Liver (tissue), 3 donors: ENCODE measurements at regions not wholly inside any gene's neighbourhood (a gene's known extent, or its start where the extent isn't known, plus 50 kb on each side); places are given as distances from the start of the nearest gene placed in this dataset.

Experiments used
- CTCF ChIP-seq: fragments of 150-350 bp; IDR thresholded peaks from 2 replicates; pipeline ENCODE4 v1.5.1; 2017; ENCODE audit warnings: improper control_type of control experiment, low read depth, low read length; ENCODE audit not compliant: missing input control
- EGR1 ChIP-seq, 2 donors: IDR thresholded peaks; 2 replicates each; pipeline ENCODE4 v1.6.1; 2016 to 2018; ENCODE audit warnings: antibody characterized with exemption in 2 of 2, low read depth in 2 of 2
- FOXA2 ChIP-seq: IDR thresholded peaks from 2 replicates; pipeline ENCODE4 v1.6.1; 2016; ENCODE audit warnings: antibody characterized with exemption
- GABPA ChIP-seq, 2 donors: IDR thresholded peaks in 1 of 2; conservative IDR thresholded peaks in 1 of 2; 2 replicates each; pipeline ENCODE4 v1.6.1; 2016; ENCODE audit warnings: antibody characterized with exemption in 2 of 2, mild to moderate bottlenecking in 1 of 2, moderate library complexity in 1 of 2
- RAD21 ChIP-seq, 2 donors: IDR thresholded peaks; 2 replicates each; pipeline ENCODE4 v1.6.1; 2016; ENCODE audit warnings: antibody characterized with exemption in 2 of 2, mild to moderate bottlenecking in 2 of 2
- TAF1 ChIP-seq: conservative IDR thresholded peaks from 2 replicates; pipeline ENCODE4 v1.6.1; 2016; ENCODE audit warnings: antibody characterized with exemption, mild to moderate bottlenecking
- YY1 ChIP-seq: IDR thresholded peaks from 2 replicates; pipeline ENCODE4 v1.6.1; 2016; ENCODE audit warnings: antibody characterized with exemption, mild to moderate bottlenecking
- TF ChIP-seq, protein P1 (sequence below): IDR thresholded peaks from 2 replicates; pipeline ENCODE4 v1.6.1; 2016; ENCODE audit warnings: antibody characterized with exemption, mild to moderate bottlenecking
- TF ChIP-seq, protein P2 (sequence below): IDR thresholded peaks from 2 replicates; pipeline ENCODE4 v1.6.1; 2016; ENCODE audit warnings: antibody characterized with exemption
- TF ChIP-seq, protein P3 (sequence below): IDR thresholded peaks from 2 replicates; pipeline ENCODE4 v1.6.1; 2016; ENCODE audit warnings: antibody characterized with exemption
- TF ChIP-seq, protein P4 (sequence below): IDR thresholded peaks from 2 replicates; pipeline ENCODE4 v1.6.1; 2016; ENCODE audit warnings: antibody characterized with exemption
- donor health status: healthy.
- donor health status: healthy.

- TF ChIP-seq, protein P1, sequence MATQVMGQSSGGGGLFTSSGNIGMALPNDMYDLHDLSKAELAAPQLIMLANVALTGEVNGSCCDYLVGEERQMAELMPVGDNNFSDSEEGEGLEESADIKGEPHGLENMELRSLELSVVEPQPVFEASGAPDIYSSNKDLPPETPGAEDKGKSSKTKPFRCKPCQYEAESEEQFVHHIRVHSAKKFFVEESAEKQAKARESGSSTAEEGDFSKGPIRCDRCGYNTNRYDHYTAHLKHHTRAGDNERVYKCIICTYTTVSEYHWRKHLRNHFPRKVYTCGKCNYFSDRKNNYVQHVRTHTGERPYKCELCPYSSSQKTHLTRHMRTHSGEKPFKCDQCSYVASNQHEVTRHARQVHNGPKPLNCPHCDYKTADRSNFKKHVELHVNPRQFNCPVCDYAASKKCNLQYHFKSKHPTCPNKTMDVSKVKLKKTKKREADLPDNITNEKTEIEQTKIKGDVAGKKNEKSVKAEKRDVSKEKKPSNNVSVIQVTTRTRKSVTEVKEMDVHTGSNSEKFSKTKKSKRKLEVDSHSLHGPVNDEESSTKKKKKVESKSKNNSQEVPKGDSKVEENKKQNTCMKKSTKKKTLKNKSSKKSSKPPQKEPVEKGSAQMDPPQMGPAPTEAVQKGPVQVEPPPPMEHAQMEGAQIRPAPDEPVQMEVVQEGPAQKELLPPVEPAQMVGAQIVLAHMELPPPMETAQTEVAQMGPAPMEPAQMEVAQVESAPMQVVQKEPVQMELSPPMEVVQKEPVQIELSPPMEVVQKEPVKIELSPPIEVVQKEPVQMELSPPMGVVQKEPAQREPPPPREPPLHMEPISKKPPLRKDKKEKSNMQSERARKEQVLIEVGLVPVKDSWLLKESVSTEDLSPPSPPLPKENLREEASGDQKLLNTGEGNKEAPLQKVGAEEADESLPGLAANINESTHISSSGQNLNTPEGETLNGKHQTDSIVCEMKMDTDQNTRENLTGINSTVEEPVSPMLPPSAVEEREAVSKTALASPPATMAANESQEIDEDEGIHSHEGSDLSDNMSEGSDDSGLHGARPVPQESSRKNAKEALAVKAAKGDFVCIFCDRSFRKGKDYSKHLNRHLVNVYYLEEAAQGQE = no peak
- TF ChIP-seq TAF1 = no peak
- no peak for TF ChIP-seq FOXA2
- TF ChIP-seq, protein P2, sequence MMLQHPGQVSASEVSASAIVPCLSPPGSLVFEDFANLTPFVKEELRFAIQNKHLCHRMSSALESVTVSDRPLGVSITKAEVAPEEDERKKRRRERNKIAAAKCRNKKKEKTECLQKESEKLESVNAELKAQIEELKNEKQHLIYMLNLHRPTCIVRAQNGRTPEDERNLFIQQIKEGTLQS = no peak
- TF ChIP-seq CTCF = no peak
- TF ChIP-seq, protein P3, sequence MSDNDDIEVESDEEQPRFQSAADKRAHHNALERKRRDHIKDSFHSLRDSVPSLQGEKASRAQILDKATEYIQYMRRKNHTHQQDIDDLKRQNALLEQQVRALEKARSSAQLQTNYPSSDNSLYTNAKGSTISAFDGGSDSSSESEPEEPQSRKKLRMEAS = no peak
- TF ChIP-seq, protein P4, sequence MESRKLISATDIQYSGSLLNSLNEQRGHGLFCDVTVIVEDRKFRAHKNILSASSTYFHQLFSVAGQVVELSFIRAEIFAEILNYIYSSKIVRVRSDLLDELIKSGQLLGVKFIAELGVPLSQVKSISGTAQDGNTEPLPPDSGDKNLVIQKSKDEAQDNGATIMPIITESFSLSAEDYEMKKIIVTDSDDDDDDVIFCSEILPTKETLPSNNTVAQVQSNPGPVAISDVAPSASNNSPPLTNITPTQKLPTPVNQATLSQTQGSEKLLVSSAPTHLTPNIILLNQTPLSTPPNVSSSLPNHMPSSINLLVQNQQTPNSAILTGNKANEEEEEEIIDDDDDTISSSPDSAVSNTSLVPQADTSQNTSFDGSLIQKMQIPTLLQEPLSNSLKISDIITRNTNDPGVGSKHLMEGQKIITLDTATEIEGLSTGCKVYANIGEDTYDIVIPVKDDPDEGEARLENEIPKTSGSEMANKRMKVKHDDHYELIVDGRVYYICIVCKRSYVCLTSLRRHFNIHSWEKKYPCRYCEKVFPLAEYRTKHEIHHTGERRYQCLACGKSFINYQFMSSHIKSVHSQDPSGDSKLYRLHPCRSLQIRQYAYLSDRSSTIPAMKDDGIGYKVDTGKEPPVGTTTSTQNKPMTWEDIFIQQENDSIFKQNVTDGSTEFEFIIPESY = no peak
- TF ChIP-seq YY1 = no peak
- TF ChIP-seq EGR1 (IDR thresholded peaks at IDR 0.05; ENCODE audit: low read depth in 2 of 2) = no peak
- TF ChIP-seq RAD21 (IDR thresholded peaks at IDR 0.05) = no peak
- no peak for TF ChIP-seq GABPA (IDR thresholded peaks at IDR 0.05 in 1 of 2, conservative IDR thresholded peaks at IDR 0.05 in 1 of 2)
These were observed 294.5 kb upstream of the CDIN1 start for GRCh38 chr15:36284911-36285310.
